ENCODE measurements at regions not wholly inside any gene's neighbourhood (a gene's known extent, or its start where the extent isn't known, plus 50 kb on each side); places are given as distances from the start of the nearest gene placed in this dataset.
A peak's percentile ranks its signal among the peaks of the same experiment; 100 is the strongest.
"Not testable (repeated sequence)": the region's sequence is repeated elsewhere in the genome, so short reads cannot be mapped to it uniquely, and the experiment has no call there.

- H3K27me3 ChIP-seq, result no peaks in the 10 kb centered on the region
- no peaks in the 10 kb centered on the region for H3K9me3 ChIP-seq
Observed at GRCh38 chr9:16062542-16063240, 509.8 kb downstream of the CCDC171 start.

GRCh38 chr9:16063241-16063591 lies 510.4 kb downstream of the CCDC171 start:
- H3K9me3 ChIP-seq, result no peaks in the 10 kb centered on the region
- DNase-seq (ENCODE audit: extremely low spot score in 2 of 2), result no peak
- H3K4me3 ChIP-seq, result no peak overlapping the region
- H3K36me3 ChIP-seq, result no peaks in the 10 kb centered on the region
- TF ChIP-seq CTCF (IDR thresholded peaks at IDR 0.05), result no peak
- TF ChIP-seq POLR2AphosphoS5 (IDR thresholded peaks at IDR 0.05; ENCODE audit: insufficient read depth in 1 of 2, low read depth in 1 of 2), result no peak
- TF ChIP-seq POLR2A (IDR thresholded peaks at IDR 0.05), result no peak
- no peaks in the 10 kb centered on the region for H3K4me1 ChIP-seq
- H3K27me3 ChIP-seq, result no peaks in the 10 kb centered on the region
- intact Hi-C loops (cut with DNase I), result no loop called here
- no peak overlapping the region for H3K27ac ChIP-seq

More at GRCh38 chr9:16062542-16063240, 509.8 kb downstream of the CCDC171 start:
- intact Hi-C loops (cut with DNase I), result no loop called here
- no peaks in the 10 kb centered on the region for H3K4me1 ChIP-seq
- DNase-seq (ENCODE audit: extremely low spot score in 2 of 2), result peak in 1 of 2 donors; percentile 56
- no peaks in the 10 kb centered on the region for H3K36me3 ChIP-seq
- no peak for TF ChIP-seq POLR2AphosphoS5 (IDR thresholded peaks at IDR 0.05; ENCODE audit: insufficient read depth in 1 of 2, low read depth in 1 of 2)
- TF ChIP-seq CTCF (IDR thresholded peaks at IDR 0.05), result no peak
- TF ChIP-seq POLR2A (IDR thresholded peaks at IDR 0.05), result no peak
- H3K27ac ChIP-seq, result no peak overlapping the region
- no peak overlapping the region for H3K4me3 ChIP-seq

GRCh38 chr9:16064771-16065170 lies 511.9 kb downstream of the CCDC171 start:
- intact Hi-C loops (cut with DNase I), result no loop called here

GRCh38 chr9:16066201-16066600 lies 513.4 kb downstream of the CCDC171 start:
- H3K27ac ChIP-seq; intact Hi-C loops (cut with DNase I); H3K9me3 ChIP-seq; H3K36me3 ChIP-seq; H3K4me1 ChIP-seq; H3K27me3 ChIP-seq; H3K4me3 ChIP-seq; DNase-seq (ENCODE audit: extremely low spot score in 2 of 2): not testable (repeated sequence)

More at GRCh38 chr9:16064771-16065170, 511.9 kb downstream of the CCDC171 start:
- H3K36me3 ChIP-seq, result no peaks in the 10 kb centered on the region
- no peaks in the 10 kb centered on the region for H3K27me3 ChIP-seq
- H3K4me1 ChIP-seq, result no peaks in the 10 kb centered on the region
- H3K27ac ChIP-seq, result no peak overlapping the region
- H3K4me3 ChIP-seq, result no peak overlapping the region
- H3K9me3 ChIP-seq, result no peaks in the 10 kb centered on the region
- DNase-seq (ENCODE audit: extremely low spot score in 2 of 2), result no peak
- TF ChIP-seq POLR2AphosphoS5 (IDR thresholded peaks at IDR 0.05; ENCODE audit: insufficient read depth in 1 of 2, low read depth in 1 of 2) (no peak), CTCF (IDR thresholded peaks at IDR 0.05) (no peak), POLR2A (IDR thresholded peaks at IDR 0.05) (no peak)

GRCh38 chr9:16068476-16068875 lies 515.6 kb downstream of the CCDC171 start:
- no peaks in the 10 kb centered on the region for H3K4me1 ChIP-seq
- no peaks in the 10 kb centered on the region for H3K36me3 ChIP-seq
- H3K27me3 ChIP-seq, result no peaks in the 10 kb centered on the region
- H3K27ac ChIP-seq, result no peak overlapping the region
- no peaks in the 10 kb centered on the region for H3K9me3 ChIP-seq
- intact Hi-C loops (cut with DNase I), result no loop called here
- TF ChIP-seq POLR2AphosphoS5 (IDR thresholded peaks at IDR 0.05; ENCODE audit: insufficient read depth in 1 of 2, low read depth in 1 of 2) (no peak), POLR2A (IDR thresholded peaks at IDR 0.05) (no peak), CTCF (IDR thresholded peaks at IDR 0.05) (no peak)
- no peak overlapping the region for H3K4me3 ChIP-seq
- DNase-seq (ENCODE audit: extremely low spot score in 2 of 2), result peak in 1 of 2 donors; percentile 20
